ENCODE measurements at regions not wholly inside any gene's neighbourhood (a gene's known extent, or its start where the extent isn't known, plus 50 kb on each side); places are given as distances from the start of the nearest gene placed in this dataset.

DNA sequence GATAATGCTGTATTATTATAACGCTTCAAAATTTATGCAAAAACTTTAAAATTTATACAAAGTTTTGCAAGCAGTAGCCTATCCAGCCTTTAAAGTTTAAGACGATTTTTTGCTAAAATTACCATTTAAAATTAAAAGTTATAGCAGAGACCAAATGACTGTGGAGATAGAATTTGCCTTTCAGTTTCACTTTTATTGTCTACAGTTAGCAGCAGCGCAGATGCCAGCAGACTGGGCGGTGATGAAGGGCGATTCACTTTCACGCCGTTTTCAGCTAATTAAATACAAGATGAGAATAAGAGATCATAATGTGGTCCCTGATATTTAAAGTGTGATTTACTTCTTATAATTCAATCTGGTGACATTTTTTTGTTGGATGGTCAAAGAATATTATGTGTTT, 1381.5 kb upstream of the ADGRL3 start:
- Histone ChIP-seq H3K36me3 (no peaks in the 10 kb centered on the region), H3K27ac (replicated peaks in 1 of 4) (no peak overlapping the region), H3K9me3 (no peaks in the 10 kb centered on the region), H3K4me3 (peak overlapping the region in 3 of 4 donors; percentile 11 to 48 (median 22)), H3K4me1 (no peaks in the 10 kb centered on the region), H3K27me3 (no peaks in the 10 kb centered on the region)
- intact Hi-C loops (cut with DNase I): no loop called here
- no peak for TF ChIP-seq EP300 (IDR thresholded peaks at IDR 0.05)
- TF ChIP-seq, protein P1, sequence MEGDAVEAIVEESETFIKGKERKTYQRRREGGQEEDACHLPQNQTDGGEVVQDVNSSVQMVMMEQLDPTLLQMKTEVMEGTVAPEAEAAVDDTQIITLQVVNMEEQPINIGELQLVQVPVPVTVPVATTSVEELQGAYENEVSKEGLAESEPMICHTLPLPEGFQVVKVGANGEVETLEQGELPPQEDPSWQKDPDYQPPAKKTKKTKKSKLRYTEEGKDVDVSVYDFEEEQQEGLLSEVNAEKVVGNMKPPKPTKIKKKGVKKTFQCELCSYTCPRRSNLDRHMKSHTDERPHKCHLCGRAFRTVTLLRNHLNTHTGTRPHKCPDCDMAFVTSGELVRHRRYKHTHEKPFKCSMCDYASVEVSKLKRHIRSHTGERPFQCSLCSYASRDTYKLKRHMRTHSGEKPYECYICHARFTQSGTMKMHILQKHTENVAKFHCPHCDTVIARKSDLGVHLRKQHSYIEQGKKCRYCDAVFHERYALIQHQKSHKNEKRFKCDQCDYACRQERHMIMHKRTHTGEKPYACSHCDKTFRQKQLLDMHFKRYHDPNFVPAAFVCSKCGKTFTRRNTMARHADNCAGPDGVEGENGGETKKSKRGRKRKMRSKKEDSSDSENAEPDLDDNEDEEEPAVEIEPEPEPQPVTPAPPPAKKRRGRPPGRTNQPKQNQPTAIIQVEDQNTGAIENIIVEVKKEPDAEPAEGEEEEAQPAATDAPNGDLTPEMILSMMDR (IDR thresholded peaks at IDR 0.05): no peak
- TF ChIP-seq POLR2AphosphoS5 (IDR thresholded peaks at IDR 0.05): no peak
- no peak for TF ChIP-seq POLR2A (IDR thresholded peaks at IDR 0.05; ENCODE audit: low read depth)
- WGBS: 75% methylated on average over 7 of the region's 7 CpGs
- DNase-seq (ENCODE audit: extremely low spot score): no peak

DNA sequence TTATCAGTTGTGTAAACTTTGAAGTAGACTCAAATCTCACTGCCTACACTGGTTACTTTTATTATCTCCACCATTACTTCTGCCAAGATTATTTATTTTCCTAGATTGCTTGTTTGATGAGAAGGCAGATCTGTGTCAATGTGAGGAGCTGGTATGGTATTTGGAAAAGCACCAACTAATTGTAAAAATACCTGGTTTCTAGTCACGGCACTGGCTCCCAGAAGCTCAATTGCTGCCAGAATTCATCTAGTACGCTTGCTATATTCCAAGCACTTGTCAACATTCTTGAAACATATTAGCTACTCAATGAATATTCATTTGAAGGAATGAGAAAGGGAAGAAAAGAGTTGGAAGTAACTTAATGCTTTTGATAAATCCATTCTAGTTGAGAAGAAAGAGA, 1376.8 kb upstream of the ADGRL3 start:
- no peak for DNase-seq (ENCODE audit: extremely low spot score)
- TF ChIP-seq POLR2AphosphoS5 (IDR thresholded peaks at IDR 0.05) (no peak), EP300 (IDR thresholded peaks at IDR 0.05) (no peak), POLR2A (IDR thresholded peaks at IDR 0.05; ENCODE audit: low read depth) (no peak)
- Histone ChIP-seq H3K4me1 (no peaks in the 10 kb centered on the region), H3K27ac (replicated peaks in 1 of 4) (no peak overlapping the region), H3K27me3 (no peaks in the 10 kb centered on the region), H3K4me3 (no peak overlapping the region), H3K9me3 (no peaks in the 10 kb centered on the region), H3K36me3 (no peaks in the 10 kb centered on the region)
- 69% methylated on average over 2 of the region's 2 CpGs for WGBS
- intact Hi-C loops (cut with DNase I): no loop called here

DNA sequence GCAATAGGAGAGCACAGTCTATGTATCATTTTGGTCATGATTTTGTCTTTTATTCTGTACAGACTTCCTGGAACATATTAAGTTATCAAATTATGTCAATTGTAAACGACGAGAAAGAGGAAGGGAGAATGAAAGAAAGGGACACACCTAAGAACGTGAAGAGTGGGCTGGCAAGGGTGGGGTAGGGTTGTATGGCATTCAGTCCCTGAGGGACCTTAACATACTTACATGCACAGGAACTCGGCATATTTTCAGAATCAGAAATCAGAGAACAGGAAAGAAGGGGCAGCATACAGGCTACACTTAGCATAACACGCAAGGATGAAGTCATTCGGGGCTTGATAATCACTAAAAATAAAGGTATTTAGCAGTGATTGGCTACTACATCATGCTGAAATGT, 1375.0 kb upstream of the ADGRL3 start:
- no peak for DNase-seq (ENCODE audit: extremely low spot score)
- TF ChIP-seq POLR2A (IDR thresholded peaks at IDR 0.05; ENCODE audit: low read depth) (no peak), EP300 (IDR thresholded peaks at IDR 0.05) (no peak), POLR2AphosphoS5 (IDR thresholded peaks at IDR 0.05) (no peak)
- TF ChIP-seq, protein P1 (IDR thresholded peaks at IDR 0.05): no peak
- H3K36me3 ChIP-seq: no peaks in the 10 kb centered on the region
- H3K27me3 ChIP-seq: no peaks in the 10 kb centered on the region
- 76% methylated on average over 6 of the region's 6 CpGs for WGBS
- H3K4me1 ChIP-seq: no peaks in the 10 kb centered on the region
- no peak overlapping the region for H3K4me3 ChIP-seq
- no peak overlapping the region for H3K27ac ChIP-seq (replicated peaks in 1 of 4)
- intact Hi-C loops (cut with DNase I): no loop called here
- H3K9me3 ChIP-seq: no peaks in the 10 kb centered on the region

DNA sequence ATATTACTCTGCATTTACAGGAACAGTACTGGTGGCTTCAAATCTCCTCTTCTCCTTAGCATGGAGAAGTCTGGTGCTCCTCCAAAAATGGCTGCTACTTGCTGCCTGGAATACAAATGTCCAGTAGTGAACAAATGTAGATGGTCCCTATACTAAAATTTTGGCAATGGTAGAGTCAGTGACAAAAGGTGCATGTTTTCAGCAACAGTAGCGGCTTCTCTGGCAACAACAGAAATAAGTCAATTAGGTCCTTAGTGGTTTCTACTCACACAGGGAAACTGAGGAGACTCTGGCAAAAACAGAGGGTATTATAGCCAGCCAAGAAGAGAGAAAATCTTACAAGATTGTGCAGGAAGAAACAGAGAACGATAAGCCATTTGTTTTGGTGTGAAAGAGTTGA, 1368.4 kb upstream of the ADGRL3 start:
- DNase-seq (ENCODE audit: extremely low spot score): no peak
- Histone ChIP-seq H3K27ac (replicated peaks in 1 of 4) (no peak overlapping the region), H3K4me1 (no peaks in the 10 kb centered on the region), H3K9me3 (no peaks in the 10 kb centered on the region), H3K4me3 (no peak overlapping the region), H3K36me3 (no peaks in the 10 kb centered on the region), H3K27me3 (no peaks in the 10 kb centered on the region)
- 50% methylated on average over 2 of the region's 2 CpGs for WGBS
- intact Hi-C loops (cut with DNase I): no loop called here
- TF ChIP-seq POLR2AphosphoS5 (IDR thresholded peaks at IDR 0.05) (no peak), POLR2A (IDR thresholded peaks at IDR 0.05; ENCODE audit: low read depth) (no peak), EP300 (IDR thresholded peaks at IDR 0.05) (no peak)
- TF ChIP-seq, protein P1 (IDR thresholded peaks at IDR 0.05): no peak

DNA sequence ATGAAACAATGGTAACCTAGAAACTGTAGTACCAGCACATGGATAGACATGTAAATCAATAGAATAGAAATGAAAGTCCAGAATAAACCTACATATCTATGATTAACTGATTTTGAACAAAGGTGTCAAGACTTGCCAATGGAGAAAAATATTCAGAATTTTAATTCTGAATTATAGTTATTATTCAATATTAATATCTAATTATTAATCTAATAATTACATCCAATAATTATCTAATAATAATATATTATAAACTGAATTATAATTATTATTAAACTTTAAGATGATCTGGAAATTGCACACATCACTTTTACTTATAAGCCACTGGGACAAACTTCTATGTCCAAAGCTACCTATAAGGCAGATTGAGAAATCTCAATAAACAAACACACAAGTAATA, 1365.2 kb upstream of the ADGRL3 start:
- Histone ChIP-seq H3K4me3 (no peak overlapping the region), H3K27me3 (no peaks in the 10 kb centered on the region), H3K4me1 (no peaks in the 10 kb centered on the region), H3K9me3 (no peaks in the 10 kb centered on the region), H3K36me3 (no peaks in the 10 kb centered on the region), H3K27ac (replicated peaks in 1 of 4) (no peak overlapping the region)
- DNase-seq (ENCODE audit: extremely low spot score): no peak
- intact Hi-C loops (cut with DNase I): no loop called here
- TF ChIP-seq POLR2A (IDR thresholded peaks at IDR 0.05; ENCODE audit: low read depth): no peak
- TF ChIP-seq, protein P1 (IDR thresholded peaks at IDR 0.05): no peak
- no peak for TF ChIP-seq EP300 (IDR thresholded peaks at IDR 0.05)
- TF ChIP-seq POLR2AphosphoS5 (IDR thresholded peaks at IDR 0.05): no peak
